ENCODE measurements at regions not wholly inside any gene's neighbourhood (a gene's known extent, or its start where the extent isn't known, plus 50 kb on each side); places are given as distances from the start of the nearest gene placed in this dataset.

DNA sequence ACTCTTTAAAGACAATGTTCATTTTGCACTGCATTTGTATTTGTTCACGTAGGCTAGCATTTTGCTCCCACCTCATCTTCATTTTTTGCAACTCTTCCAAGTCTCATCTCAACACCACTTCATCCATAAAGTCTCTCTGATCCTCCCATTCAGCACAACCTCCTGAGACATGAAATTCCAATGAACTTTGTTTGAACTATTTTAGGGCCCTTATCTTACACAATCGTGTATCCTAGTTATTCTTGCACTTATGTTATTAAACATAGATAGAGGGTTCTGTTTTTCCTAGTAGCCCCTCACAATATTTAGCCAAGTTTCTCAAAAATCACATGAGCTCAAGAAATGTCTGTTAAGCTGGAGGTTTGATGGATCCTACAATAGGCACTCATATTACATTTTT, 500.5 kb upstream of the ADAMTS5 start:
- TF ChIP-seq, protein P1, sequence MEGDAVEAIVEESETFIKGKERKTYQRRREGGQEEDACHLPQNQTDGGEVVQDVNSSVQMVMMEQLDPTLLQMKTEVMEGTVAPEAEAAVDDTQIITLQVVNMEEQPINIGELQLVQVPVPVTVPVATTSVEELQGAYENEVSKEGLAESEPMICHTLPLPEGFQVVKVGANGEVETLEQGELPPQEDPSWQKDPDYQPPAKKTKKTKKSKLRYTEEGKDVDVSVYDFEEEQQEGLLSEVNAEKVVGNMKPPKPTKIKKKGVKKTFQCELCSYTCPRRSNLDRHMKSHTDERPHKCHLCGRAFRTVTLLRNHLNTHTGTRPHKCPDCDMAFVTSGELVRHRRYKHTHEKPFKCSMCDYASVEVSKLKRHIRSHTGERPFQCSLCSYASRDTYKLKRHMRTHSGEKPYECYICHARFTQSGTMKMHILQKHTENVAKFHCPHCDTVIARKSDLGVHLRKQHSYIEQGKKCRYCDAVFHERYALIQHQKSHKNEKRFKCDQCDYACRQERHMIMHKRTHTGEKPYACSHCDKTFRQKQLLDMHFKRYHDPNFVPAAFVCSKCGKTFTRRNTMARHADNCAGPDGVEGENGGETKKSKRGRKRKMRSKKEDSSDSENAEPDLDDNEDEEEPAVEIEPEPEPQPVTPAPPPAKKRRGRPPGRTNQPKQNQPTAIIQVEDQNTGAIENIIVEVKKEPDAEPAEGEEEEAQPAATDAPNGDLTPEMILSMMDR (IDR thresholded peaks at IDR 0.05; ENCODE audit: insufficient read depth, low read depth, low read length) = no peak
- TF ChIP-seq EZH2 (IDR thresholded peaks at IDR 0.05; ENCODE audit: insufficient read depth, low read length) = no peak
